WTC11 (cell line): ENCODE measurements at regions not wholly inside any gene's neighbourhood (a gene's known extent, or its start where the extent isn't known, plus 50 kb on each side); places are given as distances from the start of the nearest gene placed in this dataset.

Experiments
- ATAC-seq: fragments of 200-7000 bp; cut with Tn5 transposase; 2 replicates; pipeline ENCODE4 v1.10.0; 2021; ENCODE audit warnings: mild to moderate bottlenecking, moderate library complexity
- CTCF ChIA-PET: fragments of 300-600 bp; sonication (Branson Sonifier 250); formaldehyde crosslinking; loops from one replicate; lab custom pipeline; 2021; ENCODE audit warnings: antibody characterized with exemption; lab: Charles Lee
- POLR2A ChIA-PET: fragments of 350-600 bp; sonication (Branson Sonifier 250); formaldehyde crosslinking; loops from one replicate; lab custom pipeline; 2021; ENCODE audit warnings: antibody characterized with exemption; lab: Charles Lee
- DNase-seq: peaks from one replicate; pipeline ENCODE4 v3.0.0; 2021; ENCODE audit warnings: low spot score
- H3K27ac Mint-ChIP-seq: 2 replicates; pipeline ENCODE4 v1.8.0; 2021; ENCODE audit warnings: mixed read lengths
- H3K27me3 Mint-ChIP-seq: 2 replicates; pipeline ENCODE4 v1.8.0; 2021; ENCODE audit warnings: low read depth, mild to moderate bottlenecking, moderate library complexity, mixed read lengths
- H3K36me3 Mint-ChIP-seq: 2 replicates; pipeline ENCODE4 v1.8.0; 2021; ENCODE audit warnings: mixed read lengths
- H3K4me1 Mint-ChIP-seq: 2 replicates; pipeline ENCODE4 v1.8.0; 2022; ENCODE audit warnings: mixed read lengths
- H3K4me3 Mint-ChIP-seq: 2 replicates; pipeline ENCODE4 v1.8.0; 2021; ENCODE audit warnings: mild to moderate bottlenecking, moderate library complexity, mixed read lengths
- H3K9me3 Mint-ChIP-seq: 2 replicates; pipeline ENCODE4 v1.8.0; 2021; ENCODE audit warnings: mixed read lengths
- CREB1 ChIP-seq: sonication (generic); formaldehyde crosslinking; IDR thresholded peaks from 2 replicates; pipeline ENCODE4 v1.8.0; 2023; ENCODE audit warnings: mild to moderate bottlenecking, missing genetic modification reagents
- FOXJ3 ChIP-seq: sonication (generic); formaldehyde crosslinking; IDR thresholded peaks from 2 replicates; pipeline ENCODE4 v1.9.0; 2021; ENCODE audit warnings: missing genetic modification reagents, mild to moderate bottlenecking, borderline replicate concordance
- GRHL2 ChIP-seq: fragments of 250-450 bp; sonication (Bioruptor Pico); IDR thresholded peaks from 2 replicates; pipeline ENCODE4 v1.8.0; 2022; ENCODE audit warnings: mild to moderate bottlenecking, moderate library complexity; ENCODE audit not compliant: insufficient replicate concordance, severe bottlenecking
- GTF2I ChIP-seq: fragments of 250-450 bp; sonication (Bioruptor Pico); conservative IDR thresholded peaks from 2 replicates; pipeline ENCODE4 v1.4.0; 2021; ENCODE audit warnings: mild to moderate bottlenecking
- MXD4 ChIP-seq: fragments of 250-450 bp; sonication (Bioruptor Pico); IDR thresholded peaks from 2 replicates; pipeline ENCODE4 v1.8.0; 2021; ENCODE audit warnings: mild to moderate bottlenecking, moderate library complexity, borderline replicate concordance
- NFE2L1 ChIP-seq: sonication (generic); formaldehyde crosslinking; IDR thresholded peaks from 2 replicates; pipeline ENCODE4 v1.8.1; 2023; ENCODE audit warnings: missing genetic modification reagents
- NR1H2 ChIP-seq: sonication (generic); formaldehyde crosslinking; IDR thresholded peaks from 2 replicates; pipeline ENCODE4 v1.9.0; 2021; ENCODE audit warnings: mild to moderate bottlenecking, moderate library complexity, missing genetic modification reagents
- OVOL2 ChIP-seq: fragments of 250-450 bp; sonication (Bioruptor Pico); IDR thresholded peaks from 2 replicates; pipeline ENCODE4 v1.9.0; 2021; ENCODE audit warnings: mild to moderate bottlenecking, borderline replicate concordance
- SMAD3 ChIP-seq: sonication (generic); formaldehyde crosslinking; IDR thresholded peaks from 2 replicates; pipeline ENCODE4 v1.8.0; 2022; ENCODE audit warnings: missing genetic modification reagents, mild to moderate bottlenecking, borderline replicate concordance
- ZNF317 ChIP-seq: sonication (generic); formaldehyde crosslinking; IDR thresholded peaks from 2 replicates; pipeline ENCODE4 v1.8.1; 2023; ENCODE audit warnings: low read depth, mild to moderate bottlenecking, moderate library complexity, missing genetic modification reagents, borderline replicate concordance
- TF ChIP-seq, protein P1 (sequence below): fragments of 250-450 bp; sonication (Bioruptor Pico); IDR thresholded peaks from 2 replicates; pipeline ENCODE4 v1.9.0; 2021; ENCODE audit warnings: mild to moderate bottlenecking
- TF ChIP-seq, protein P2 (sequence below): sonication (generic); formaldehyde crosslinking; IDR thresholded peaks from 2 replicates; pipeline ENCODE4 v1.8.1; 2023; ENCODE audit warnings: mild to moderate bottlenecking, missing genetic modification reagents
- TF ChIP-seq, protein P3 (sequence below): fragments of 250-450 bp; sonication (Bioruptor Pico); IDR thresholded peaks from 2 replicates; pipeline ENCODE4 v2.1.2; 2022; ENCODE audit warnings: mild to moderate bottlenecking, moderate library complexity
- TF ChIP-seq, protein P4 (sequence below): sonication (generic); formaldehyde crosslinking; IDR thresholded peaks from 2 replicates; pipeline ENCODE4 v1.8.1; 2022; ENCODE audit warnings: low read depth, missing genetic modification reagents, borderline replicate concordance
- TF ChIP-seq, protein P5 (sequence below): sonication (generic); formaldehyde crosslinking; IDR thresholded peaks from 2 replicates; pipeline ENCODE4 v1.8.0; 2022; ENCODE audit warnings: mild to moderate bottlenecking, missing genetic modification reagents

DNA sequence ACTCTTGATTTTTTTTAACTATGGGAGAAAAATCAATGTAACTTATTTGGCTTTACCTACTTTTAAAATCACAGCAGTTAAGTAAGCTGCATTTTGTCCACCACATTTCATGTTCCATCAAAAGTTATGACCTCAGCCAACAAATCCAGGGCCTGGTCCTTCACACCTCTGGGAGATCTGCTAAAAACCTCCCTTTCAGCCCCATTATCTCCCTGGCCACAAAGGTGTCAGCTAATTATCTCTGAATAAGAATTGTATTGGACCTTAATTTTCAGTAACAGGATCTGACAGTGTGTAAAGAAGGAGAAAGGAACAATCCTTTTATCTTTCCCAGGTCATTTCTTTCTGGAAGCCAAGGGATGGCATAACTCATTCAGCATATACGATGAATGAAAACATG is 359.3 kb downstream of the TMEM182 start:
- POLR2A ChIA-PET = no interaction called here
- no peak for DNase-seq
- no peaks in the 10 kb centered on the region for H3K4me1 Mint-ChIP-seq
- TF ChIP-seq, protein P1, sequence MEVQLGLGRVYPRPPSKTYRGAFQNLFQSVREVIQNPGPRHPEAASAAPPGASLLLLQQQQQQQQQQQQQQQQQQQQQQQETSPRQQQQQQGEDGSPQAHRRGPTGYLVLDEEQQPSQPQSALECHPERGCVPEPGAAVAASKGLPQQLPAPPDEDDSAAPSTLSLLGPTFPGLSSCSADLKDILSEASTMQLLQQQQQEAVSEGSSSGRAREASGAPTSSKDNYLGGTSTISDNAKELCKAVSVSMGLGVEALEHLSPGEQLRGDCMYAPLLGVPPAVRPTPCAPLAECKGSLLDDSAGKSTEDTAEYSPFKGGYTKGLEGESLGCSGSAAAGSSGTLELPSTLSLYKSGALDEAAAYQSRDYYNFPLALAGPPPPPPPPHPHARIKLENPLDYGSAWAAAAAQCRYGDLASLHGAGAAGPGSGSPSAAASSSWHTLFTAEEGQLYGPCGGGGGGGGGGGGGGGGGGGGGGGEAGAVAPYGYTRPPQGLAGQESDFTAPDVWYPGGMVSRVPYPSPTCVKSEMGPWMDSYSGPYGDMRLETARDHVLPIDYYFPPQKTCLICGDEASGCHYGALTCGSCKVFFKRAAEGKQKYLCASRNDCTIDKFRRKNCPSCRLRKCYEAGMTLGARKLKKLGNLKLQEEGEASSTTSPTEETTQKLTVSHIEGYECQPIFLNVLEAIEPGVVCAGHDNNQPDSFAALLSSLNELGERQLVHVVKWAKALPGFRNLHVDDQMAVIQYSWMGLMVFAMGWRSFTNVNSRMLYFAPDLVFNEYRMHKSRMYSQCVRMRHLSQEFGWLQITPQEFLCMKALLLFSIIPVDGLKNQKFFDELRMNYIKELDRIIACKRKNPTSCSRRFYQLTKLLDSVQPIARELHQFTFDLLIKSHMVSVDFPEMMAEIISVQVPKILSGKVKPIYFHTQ = no peak
- TF ChIP-seq FOXJ3 (CRISPR knock-in tag) (no peak), OVOL2 (CRISPR knock-in tag) (no peak), NR1H2 (no peak), MXD4 (no peak), GRHL2 (CRISPR knock-in tag) (no peak), GTF2I (CRISPR knock-in tag) (no peak), CREB1 (CRISPR knock-in tag) (no peak)
- TF ChIP-seq, protein P2, sequence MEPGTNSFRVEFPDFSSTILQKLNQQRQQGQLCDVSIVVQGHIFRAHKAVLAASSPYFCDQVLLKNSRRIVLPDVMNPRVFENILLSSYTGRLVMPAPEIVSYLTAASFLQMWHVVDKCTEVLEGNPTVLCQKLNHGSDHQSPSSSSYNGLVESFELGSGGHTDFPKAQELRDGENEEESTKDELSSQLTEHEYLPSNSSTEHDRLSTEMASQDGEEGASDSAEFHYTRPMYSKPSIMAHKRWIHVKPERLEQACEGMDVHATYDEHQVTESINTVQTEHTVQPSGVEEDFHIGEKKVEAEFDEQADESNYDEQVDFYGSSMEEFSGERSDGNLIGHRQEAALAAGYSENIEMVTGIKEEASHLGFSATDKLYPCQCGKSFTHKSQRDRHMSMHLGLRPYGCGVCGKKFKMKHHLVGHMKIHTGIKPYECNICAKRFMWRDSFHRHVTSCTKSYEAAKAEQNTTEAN (CRISPR knock-in tag) = no peak
- TF ChIP-seq, protein P3, sequence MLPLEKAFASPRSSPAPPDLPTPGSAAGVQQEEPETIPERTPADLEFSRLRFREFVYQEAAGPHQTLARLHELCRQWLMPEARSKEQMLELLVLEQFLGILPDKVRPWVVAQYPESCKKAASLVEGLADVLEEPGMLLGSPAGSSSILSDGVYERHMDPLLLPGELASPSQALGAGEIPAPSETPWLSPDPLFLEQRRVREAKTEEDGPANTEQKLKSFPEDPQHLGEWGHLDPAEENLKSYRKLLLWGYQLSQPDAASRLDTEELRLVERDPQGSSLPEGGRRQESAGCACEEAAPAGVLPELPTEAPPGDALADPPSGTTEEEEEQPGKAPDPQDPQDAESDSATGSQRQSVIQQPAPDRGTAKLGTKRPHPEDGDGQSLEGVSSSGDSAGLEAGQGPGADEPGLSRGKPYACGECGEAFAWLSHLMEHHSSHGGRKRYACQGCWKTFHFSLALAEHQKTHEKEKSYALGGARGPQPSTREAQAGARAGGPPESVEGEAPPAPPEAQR (CRISPR knock-in tag) = no peak
- TF ChIP-seq, protein P4, sequence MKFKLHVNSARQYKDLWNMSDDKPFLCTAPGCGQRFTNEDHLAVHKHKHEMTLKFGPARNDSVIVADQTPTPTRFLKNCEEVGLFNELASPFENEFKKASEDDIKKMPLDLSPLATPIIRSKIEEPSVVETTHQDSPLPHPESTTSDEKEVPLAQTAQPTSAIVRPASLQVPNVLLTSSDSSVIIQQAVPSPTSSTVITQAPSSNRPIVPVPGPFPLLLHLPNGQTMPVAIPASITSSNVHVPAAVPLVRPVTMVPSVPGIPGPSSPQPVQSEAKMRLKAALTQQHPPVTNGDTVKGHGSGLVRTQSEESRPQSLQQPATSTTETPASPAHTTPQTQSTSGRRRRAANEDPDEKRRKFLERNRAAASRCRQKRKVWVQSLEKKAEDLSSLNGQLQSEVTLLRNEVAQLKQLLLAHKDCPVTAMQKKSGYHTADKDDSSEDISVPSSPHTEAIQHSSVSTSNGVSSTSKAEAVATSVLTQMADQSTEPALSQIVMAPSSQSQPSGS (CRISPR knock-in tag) = no peak
- TF ChIP-seq, all 79 proteins: peak for 0
- Mint-ChIP-seq H3K4me3 (no peak overlapping the region), H3K27ac (no peak overlapping the region), H3K36me3 (no peaks in the 10 kb centered on the region), H3K9me3 (peaks cover 8% of the 10 kb centered on the region), H3K27me3 (no peaks in the 10 kb centered on the region)
- ATAC-seq = no peak
- CTCF ChIA-PET = no interaction called here

DNA sequence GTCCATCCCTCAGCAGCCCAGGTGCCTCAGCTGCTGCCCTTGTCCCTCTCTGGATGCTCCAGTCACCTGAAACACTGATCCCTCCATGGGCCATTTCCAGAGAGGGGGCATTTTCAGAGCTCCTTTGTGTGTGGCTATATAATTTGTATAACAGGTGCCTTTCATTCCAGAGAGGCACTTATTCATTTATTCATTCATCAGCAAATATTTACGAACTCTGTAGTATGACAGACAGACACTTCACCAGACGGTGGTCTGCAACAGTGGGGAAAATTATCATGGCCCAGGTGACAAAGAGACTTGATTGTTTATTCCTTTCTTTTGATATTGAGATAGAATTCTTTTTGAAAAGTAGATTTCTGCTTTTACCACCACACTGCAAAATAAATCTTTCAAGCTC is 361.7 kb downstream of the TMEM182 start:
- DNase-seq (no peak), ATAC-seq (no peak)
- Mint-ChIP-seq H3K36me3 (no peaks in the 10 kb centered on the region), H3K4me1 (no peaks in the 10 kb centered on the region), H3K4me3 (no peak overlapping the region), H3K9me3 (no peaks in the 10 kb centered on the region), H3K27ac (no peak overlapping the region), H3K27me3 (no peaks in the 10 kb centered on the region)
- ChIA-PET POLR2A (no interaction called here), CTCF (no interaction called here)
- TF ChIP-seq SMAD3 = no peak
- TF ChIP-seq, protein P5, sequence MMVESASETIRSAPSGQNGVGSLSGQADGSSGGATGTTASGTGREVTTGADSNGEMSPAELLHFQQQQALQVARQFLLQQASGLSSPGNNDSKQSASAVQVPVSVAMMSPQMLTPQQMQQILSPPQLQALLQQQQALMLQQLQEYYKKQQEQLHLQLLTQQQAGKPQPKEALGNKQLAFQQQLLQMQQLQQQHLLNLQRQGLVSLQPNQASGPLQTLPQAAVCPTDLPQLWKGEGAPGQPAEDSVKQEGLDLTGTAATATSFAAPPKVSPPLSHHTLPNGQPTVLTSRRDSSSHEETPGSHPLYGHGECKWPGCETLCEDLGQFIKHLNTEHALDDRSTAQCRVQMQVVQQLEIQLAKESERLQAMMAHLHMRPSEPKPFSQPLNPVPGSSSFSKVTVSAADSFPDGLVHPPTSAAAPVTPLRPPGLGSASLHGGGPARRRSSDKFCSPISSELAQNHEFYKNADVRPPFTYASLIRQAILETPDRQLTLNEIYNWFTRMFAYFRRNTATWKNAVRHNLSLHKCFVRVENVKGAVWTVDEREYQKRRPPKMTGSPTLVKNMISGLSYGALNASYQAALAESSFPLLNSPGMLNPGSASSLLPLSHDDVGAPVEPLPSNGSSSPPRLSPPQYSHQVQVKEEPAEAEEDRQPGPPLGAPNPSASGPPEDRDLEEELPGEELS (CRISPR knock-in tag) = no peak
- TF ChIP-seq NFE2L1 = no peak
- TF ChIP-seq ZNF317 (CRISPR knock-in tag) = no peak
